Testis (tissue), 2 donors: ENCODE measurements at regions not wholly inside any gene's neighbourhood (a gene's known extent, or its start where the extent isn't known, plus 50 kb on each side); places are given as distances from the start of the nearest gene placed in this dataset.

Source experiments
- CTCF ChIP-seq, 3 experiments: fragments of 450-650 bp in 2 of 3; fragments of 200-600 bp in 1 of 3; sonication (generic) in 1 of 3; IDR thresholded peaks; one replicate each; pipeline ENCODE4 v1.5.1; 2016 to 2019; ENCODE audit warnings: antibody characterized with exemption in 3 of 3, mild to moderate bottlenecking in 2 of 3, moderate library complexity in 1 of 3
- POLR2A ChIP-seq: fragments of 450-650 bp; IDR thresholded peaks from one replicate; pipeline ENCODE4 v1.6.1; 2017; ENCODE audit warnings: antibody characterized with exemption, mild to moderate bottlenecking, moderate library complexity

DNA sequence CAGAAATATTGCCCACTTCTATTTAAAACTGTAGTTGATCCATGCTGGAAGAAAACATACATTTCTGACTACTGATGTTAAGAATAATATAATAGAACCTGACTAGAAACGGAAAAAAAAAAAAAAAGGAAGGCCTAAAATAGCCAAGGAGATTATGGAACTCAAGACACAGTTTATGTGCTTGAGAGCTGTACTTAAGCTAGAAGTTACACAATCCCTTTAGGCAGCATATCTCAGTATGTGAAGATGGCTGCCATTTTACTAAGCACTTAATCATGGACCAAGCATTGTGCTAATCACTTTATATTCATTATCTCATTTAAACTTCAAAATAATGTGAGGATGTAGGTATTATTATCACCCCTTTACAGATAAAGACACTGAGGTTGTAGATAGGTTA is 73.0 kb upstream of the NR4A3 start:
- no peak for TF ChIP-seq CTCF (IDR thresholded peaks at IDR 0.05)
- TF ChIP-seq POLR2A = no peak
